ENCODE measurements at regions not wholly inside any gene's neighbourhood (a gene's known extent, or its start where the extent isn't known, plus 50 kb on each side); places are given as distances from the start of the nearest gene placed in this dataset.

- CTCF ChIA-PET, result no interaction called here
- Histone ChIP-seq H3K27ac (ENCODE audit: insufficient read depth, low read depth, low read length) (no peak overlapping the region), H3K4me2 (ENCODE audit: insufficient read depth, low read length) (no peak overlapping the region), H3K4me3 (replicated peaks in 1 of 3; ENCODE audit: insufficient read depth in 1 of 3, low read depth in 1 of 3, low read length in 3 of 3) (no peak overlapping the region), H3K9me3 (replicated peaks; ENCODE audit: control insufficient read depth, insufficient read depth, low read length) (no peaks in the 10 kb centered on the region), H4K20me1 (replicated peaks; ENCODE audit: control insufficient read depth, extremely low read depth, insufficient read depth, low read length) (no peaks in the 10 kb centered on the region), H3K9me1 (replicated peaks; ENCODE audit: control insufficient read depth, extremely low read depth, insufficient read depth, low read length) (no peaks in the 10 kb centered on the region), H3K9ac (replicated peaks; ENCODE audit: extremely low read depth, insufficient read depth, low read length) (no peak overlapping the region), H3K4me1 (ENCODE audit: control insufficient read depth, extremely low read depth, insufficient read depth, low read length) (no peaks in the 10 kb centered on the region), H3K36me3 (ENCODE audit: control insufficient read depth in 2 of 2, extremely low read depth in 1 of 2, insufficient read depth in 2 of 2, low read length in 2 of 2) (no peaks in the 10 kb centered on the region), H2AFZ (ENCODE audit: low read depth, low read length) (no peak overlapping the region), H3K79me2 (ENCODE audit: control insufficient read depth, insufficient read depth, low read length) (no peaks in the 10 kb centered on the region), H3K27me3 (ENCODE audit: control insufficient read depth in 2 of 2, insufficient read depth in 2 of 2, low read length in 2 of 2) (no peaks in the 10 kb centered on the region)
- intact Hi-C loops (cut with micrococcal nuclease) (no loop called here), dilution Hi-C loops (cut with MboI; ENCODE audit: extremely low pct_ligation_motif_present, low sequenced_read_pairs) (no loop called here)
- no TSS peak for BruUV-seq (replicated peaks)
- POLR2A ChIA-PET, result no interaction called here
- FAIRE-seq (no peak), DNase-seq (ENCODE audit: low read depth, low spot score) (no peak)
- TF ChIP-seq FOS (IDR thresholded peaks at IDR 0.05; ENCODE audit: borderline replicate concordance, insufficient read depth, low read length) (no peak), EZH2 (IDR thresholded peaks at IDR 0.05; ENCODE audit: borderline replicate concordance, low read depth, low read length, severe bottlenecking) (no peak), POLR2AphosphoS5 (IDR thresholded peaks at IDR 0.05; ENCODE audit: insufficient read depth, low read depth, low read length) (no peak), JUN (IDR thresholded peaks at IDR 0.05; ENCODE audit: borderline replicate concordance, insufficient read depth, insufficient read length, low read depth) (no peak), POLR2A (IDR thresholded peaks at IDR 0.05; ENCODE audit: low read depth, low read length) (no peak), GATA2 (IDR thresholded peaks at IDR 0.05; ENCODE audit: insufficient read depth, insufficient read length, low read depth, low read length) (no peak), MYC (IDR thresholded peaks at IDR 0.05; ENCODE audit: low read depth, low read length) (no peak)
- TF ChIP-seq, protein P1, sequence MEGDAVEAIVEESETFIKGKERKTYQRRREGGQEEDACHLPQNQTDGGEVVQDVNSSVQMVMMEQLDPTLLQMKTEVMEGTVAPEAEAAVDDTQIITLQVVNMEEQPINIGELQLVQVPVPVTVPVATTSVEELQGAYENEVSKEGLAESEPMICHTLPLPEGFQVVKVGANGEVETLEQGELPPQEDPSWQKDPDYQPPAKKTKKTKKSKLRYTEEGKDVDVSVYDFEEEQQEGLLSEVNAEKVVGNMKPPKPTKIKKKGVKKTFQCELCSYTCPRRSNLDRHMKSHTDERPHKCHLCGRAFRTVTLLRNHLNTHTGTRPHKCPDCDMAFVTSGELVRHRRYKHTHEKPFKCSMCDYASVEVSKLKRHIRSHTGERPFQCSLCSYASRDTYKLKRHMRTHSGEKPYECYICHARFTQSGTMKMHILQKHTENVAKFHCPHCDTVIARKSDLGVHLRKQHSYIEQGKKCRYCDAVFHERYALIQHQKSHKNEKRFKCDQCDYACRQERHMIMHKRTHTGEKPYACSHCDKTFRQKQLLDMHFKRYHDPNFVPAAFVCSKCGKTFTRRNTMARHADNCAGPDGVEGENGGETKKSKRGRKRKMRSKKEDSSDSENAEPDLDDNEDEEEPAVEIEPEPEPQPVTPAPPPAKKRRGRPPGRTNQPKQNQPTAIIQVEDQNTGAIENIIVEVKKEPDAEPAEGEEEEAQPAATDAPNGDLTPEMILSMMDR (IDR thresholded peaks at IDR 0.05; ENCODE audit: extremely low read depth in 1 of 2, insufficient read depth in 1 of 2, low read depth in 1 of 2, low read length in 2 of 2), result no peak
- TF ChIP-seq, protein P2, sequence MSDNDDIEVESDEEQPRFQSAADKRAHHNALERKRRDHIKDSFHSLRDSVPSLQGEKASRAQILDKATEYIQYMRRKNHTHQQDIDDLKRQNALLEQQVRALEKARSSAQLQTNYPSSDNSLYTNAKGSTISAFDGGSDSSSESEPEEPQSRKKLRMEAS (IDR thresholded peaks at IDR 0.05; ENCODE audit: insufficient read depth, insufficient read length), result no peak
Observed at GRCh38 chr18:45243340-45244110, 371.8 kb upstream of the SLC14A2 start.

Data from endothelial cell of umbilical vein (primary cell).